ENCODE measurements at regions not wholly inside any gene's neighbourhood (a gene's known extent, or its start where the extent isn't known, plus 50 kb on each side); places are given as distances from the start of the nearest gene placed in this dataset.

GRCh38 chr18:51575171-51575570 lies 377.7 kb upstream of the MEX3C start (continued):
- TF ChIP-seq IRF5 (IDR thresholded peaks at IDR 0.05; ENCODE audit: borderline replicate concordance), result no peak

GRCh38 chr18:51578406-51578980 lies 381.0 kb upstream of the MEX3C start:
- RAD21 ChIA-PET (ENCODE audit: unreplicated experiment), result no interaction called here
- H3K4me1 ChIP-seq (ENCODE audit: control insufficient read depth, insufficient read depth, low read length), result no peaks in the 10 kb centered on the region
- H3K9ac ChIP-seq (ENCODE audit: control insufficient read depth, insufficient read depth, low read length), result no peak overlapping the region
- intact Hi-C loops (cut with micrococcal nuclease; ENCODE audit: unreplicated experiment) (no loop called here), in situ Hi-C loops (cut with MboI) (no loop called here)
- no peak overlapping the region for H2AFZ ChIP-seq (ENCODE audit: control insufficient read depth, low read depth, low read length)
- no peak overlapping the region for H3K4me3 ChIP-seq
- DNase-seq (ENCODE audit: low read depth, low spot score) (no peak), ATAC-seq (no peak), FAIRE-seq (no peak)
- no peaks in the 10 kb centered on the region for H3K9me3 ChIP-seq (replicated peaks; ENCODE audit: control insufficient read depth, insufficient read depth, low read length)
- no peak overlapping the region for H3K4me2 ChIP-seq (ENCODE audit: control insufficient read depth, insufficient read depth)
- BruUV-seq (replicated peaks), result no TSS peak
- no peaks in the 10 kb centered on the region for H3K79me2 ChIP-seq (ENCODE audit: control insufficient read depth, insufficient read depth, low read length)
- TF ChIP-seq GATAD2B (conservative IDR thresholded peaks at IDR 0.05; ENCODE audit: low read depth) (no peak), FOXK2 (IDR thresholded peaks at IDR 0.05) (no peak), TCF12 (IDR thresholded peaks at IDR 0.05; ENCODE audit: low read depth, low read length) (no peak), ASH2L (IDR thresholded peaks at IDR 0.05; ENCODE audit: borderline replicate concordance, low read depth) (no peak)
- SMC1A ChIA-PET (ENCODE audit: uncharacterized antibody, unreplicated experiment), result no interaction called here
- 35% methylated on average over 7 of the region's 7 CpGs for WGBS (ENCODE audit: insufficient coverage, insufficient replicate concordance, low lambda C conversion rate, missing lambda C conversion rate)
- POLR2A ChIA-PET, result no interaction called here
- no peak overlapping the region for H3K27ac ChIP-seq (ENCODE audit: control insufficient read depth, insufficient read depth)
- no peaks in the 10 kb centered on the region for H3K27me3 ChIP-seq (replicated peaks in 1 of 2; ENCODE audit: control insufficient read depth in 2 of 2, insufficient read depth in 2 of 2, low read length in 1 of 2)
- CTCF ChIA-PET, result no interaction called here
- no peaks in the 10 kb centered on the region for H4K20me1 ChIP-seq (ENCODE audit: control insufficient read depth, insufficient read depth)
- H3K36me3 ChIP-seq (ENCODE audit: control insufficient read depth in 2 of 2, insufficient read depth in 2 of 2, low read length in 1 of 2), result no peaks in the 10 kb centered on the region

GRCh38 chr18:51580580-51580979 lies 383.1 kb upstream of the MEX3C start:
- RAD21 ChIA-PET (ENCODE audit: unreplicated experiment), result no interaction called here
- H3K4me2 ChIP-seq (ENCODE audit: control insufficient read depth, insufficient read depth), result no peak overlapping the region
- H3K79me2 ChIP-seq (ENCODE audit: control insufficient read depth, insufficient read depth, low read length), result no peaks in the 10 kb centered on the region
- no peak overlapping the region for H3K9ac ChIP-seq (ENCODE audit: control insufficient read depth, insufficient read depth, low read length)
- intact Hi-C loops (cut with micrococcal nuclease; ENCODE audit: unreplicated experiment), result no loop called here
- POLR2A ChIA-PET, result no interaction called here
- no peak overlapping the region for H3K27ac ChIP-seq (ENCODE audit: control insufficient read depth, insufficient read depth)
- SMC1A ChIA-PET (ENCODE audit: uncharacterized antibody, unreplicated experiment), result no interaction called here
- H3K4me1 ChIP-seq (ENCODE audit: control insufficient read depth, insufficient read depth, low read length), result no peaks in the 10 kb centered on the region
- WGBS (ENCODE audit: insufficient coverage, insufficient replicate concordance, low lambda C conversion rate, missing lambda C conversion rate), result 18% methylated on average over 4 of the region's 4 CpGs
- no peak for DNase-seq (ENCODE audit: low read depth, low spot score)
- no peaks in the 10 kb centered on the region for H3K9me3 ChIP-seq (replicated peaks; ENCODE audit: control insufficient read depth, insufficient read depth, low read length)
- H2AFZ ChIP-seq (ENCODE audit: control insufficient read depth, low read depth, low read length), result no peak overlapping the region
- no peaks in the 10 kb centered on the region for H3K27me3 ChIP-seq (replicated peaks in 1 of 2; ENCODE audit: control insufficient read depth in 2 of 2, insufficient read depth in 2 of 2, low read length in 1 of 2)
- TF ChIP-seq RB1 (IDR thresholded peaks at IDR 0.05; ENCODE audit: borderline replicate concordance) (no peak), GABPA (IDR thresholded peaks at IDR 0.05; ENCODE audit: low read depth) (no peak), MAX (IDR thresholded peaks at IDR 0.05; ENCODE audit: low read depth, low read length) (no peak), CEBPB (IDR thresholded peaks at IDR 0.05; ENCODE audit: borderline replicate concordance in 1 of 2, low read depth in 2 of 2, low read length in 2 of 2) (no peak), TCF12 (IDR thresholded peaks at IDR 0.05; ENCODE audit: low read depth, low read length) (no peak)
- no TSS peak for BruUV-seq (replicated peaks)
- H3K36me3 ChIP-seq (ENCODE audit: control insufficient read depth in 2 of 2, insufficient read depth in 2 of 2, low read length in 1 of 2), result no peaks in the 10 kb centered on the region
- no peak for ATAC-seq
- no peak overlapping the region for H3K4me3 ChIP-seq
- CTCF ChIA-PET, result no interaction called here
- no peak for FAIRE-seq
- in situ Hi-C loops (cut with MboI), result no loop called here
- no peaks in the 10 kb centered on the region for H4K20me1 ChIP-seq (ENCODE audit: control insufficient read depth, insufficient read depth)

Measured in GM12878 (cell line).